ENCODE measurements at regions not wholly inside any gene's neighbourhood (a gene's known extent, or its start where the extent isn't known, plus 50 kb on each side); places are given as distances from the start of the nearest gene placed in this dataset.

DNA sequence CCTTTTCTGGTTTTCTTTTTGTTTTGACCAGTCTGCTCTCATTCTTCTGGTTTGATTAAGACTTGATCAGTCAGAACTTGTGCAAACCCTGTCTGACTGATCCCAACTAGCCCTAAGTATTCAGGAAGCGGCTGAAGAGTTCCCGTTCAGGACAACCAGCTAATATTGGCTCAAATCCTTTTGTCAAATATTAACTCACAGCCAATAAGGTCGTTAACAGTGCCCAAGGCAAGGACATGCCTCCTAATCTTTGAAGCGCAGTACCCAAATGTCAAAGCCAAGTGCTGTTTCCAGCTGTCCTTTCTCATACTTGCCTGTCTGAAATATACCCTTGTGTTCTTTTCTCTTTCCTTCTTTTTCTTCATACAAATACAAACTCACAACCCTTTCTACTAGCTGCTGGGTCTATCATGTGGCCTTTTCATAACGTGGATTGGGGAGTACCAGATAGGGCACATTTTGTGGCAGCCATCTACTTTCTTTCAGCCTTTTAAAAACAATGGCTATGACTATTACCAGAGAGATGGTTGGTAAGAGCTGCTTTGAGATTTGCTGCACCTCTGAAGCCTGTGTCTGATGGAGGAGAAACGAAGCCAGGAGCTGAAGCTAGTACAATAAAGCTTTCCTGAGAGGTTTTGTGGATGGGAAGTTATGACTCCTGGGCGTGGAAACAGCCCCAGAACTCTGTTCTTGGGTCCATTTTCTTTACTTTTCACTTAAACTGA is 266.4 kb upstream of the ZNF608 start:
- WGBS, 2 donors, result 51 to 57% methylated on average over 7 of the region's 7 CpGs
- no peak for TF ChIP-seq POLR2A (IDR thresholded peaks at IDR 0.05)
- TF ChIP-seq, protein P1, sequence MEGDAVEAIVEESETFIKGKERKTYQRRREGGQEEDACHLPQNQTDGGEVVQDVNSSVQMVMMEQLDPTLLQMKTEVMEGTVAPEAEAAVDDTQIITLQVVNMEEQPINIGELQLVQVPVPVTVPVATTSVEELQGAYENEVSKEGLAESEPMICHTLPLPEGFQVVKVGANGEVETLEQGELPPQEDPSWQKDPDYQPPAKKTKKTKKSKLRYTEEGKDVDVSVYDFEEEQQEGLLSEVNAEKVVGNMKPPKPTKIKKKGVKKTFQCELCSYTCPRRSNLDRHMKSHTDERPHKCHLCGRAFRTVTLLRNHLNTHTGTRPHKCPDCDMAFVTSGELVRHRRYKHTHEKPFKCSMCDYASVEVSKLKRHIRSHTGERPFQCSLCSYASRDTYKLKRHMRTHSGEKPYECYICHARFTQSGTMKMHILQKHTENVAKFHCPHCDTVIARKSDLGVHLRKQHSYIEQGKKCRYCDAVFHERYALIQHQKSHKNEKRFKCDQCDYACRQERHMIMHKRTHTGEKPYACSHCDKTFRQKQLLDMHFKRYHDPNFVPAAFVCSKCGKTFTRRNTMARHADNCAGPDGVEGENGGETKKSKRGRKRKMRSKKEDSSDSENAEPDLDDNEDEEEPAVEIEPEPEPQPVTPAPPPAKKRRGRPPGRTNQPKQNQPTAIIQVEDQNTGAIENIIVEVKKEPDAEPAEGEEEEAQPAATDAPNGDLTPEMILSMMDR (IDR thresholded peaks at IDR 0.05), result no peak
- no peak for DNase-seq (ENCODE audit: low spot score in 2 of 2)
- no peak overlapping the region for H3K4me3 ChIP-seq (ENCODE audit: low read depth, poor library complexity, severe bottlenecking)
- intact Hi-C loops (cut with DNase I; ENCODE audit: low total_unique reads), result loop anchor here (10.0 kb wide), 1 partner anchor 138 kb away; no protein-coding TSS in a partner anchor

DNA sequence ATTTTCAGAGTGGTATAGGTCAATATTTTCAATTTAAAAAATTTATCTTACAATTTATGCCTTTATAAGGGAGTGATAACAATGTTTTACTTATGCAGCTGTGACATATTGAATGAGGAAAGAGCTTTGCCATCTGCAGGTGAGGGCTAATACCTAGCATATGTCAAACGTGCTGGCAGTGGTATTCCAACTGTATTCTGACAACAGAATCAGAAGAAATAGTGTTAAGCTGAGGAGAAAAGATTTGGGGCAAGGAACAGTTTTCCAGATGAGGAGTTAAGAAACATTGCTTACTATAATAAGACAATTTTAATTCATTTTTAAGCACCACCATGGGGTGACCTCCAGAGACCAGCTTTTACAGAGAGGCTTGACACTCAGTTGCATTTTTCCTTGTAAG is 267.8 kb upstream of the ZNF608 start:
- no peak overlapping the region for H3K4me3 ChIP-seq (ENCODE audit: low read depth, poor library complexity, severe bottlenecking)
- DNase-seq (ENCODE audit: low spot score in 2 of 2), result no peak
- TF ChIP-seq, protein P1 (IDR thresholded peaks at IDR 0.05), result no peak
- TF ChIP-seq POLR2A (IDR thresholded peaks at IDR 0.05), result no peak
- intact Hi-C loops (cut with DNase I; ENCODE audit: low total_unique reads), result loop anchor here (10.0 kb wide), 1 partner anchor 139 kb away; no protein-coding TSS in a partner anchor
- 62 to 77% methylated on average over 1 of the region's 1 CpG for WGBS, 2 donors

DNA sequence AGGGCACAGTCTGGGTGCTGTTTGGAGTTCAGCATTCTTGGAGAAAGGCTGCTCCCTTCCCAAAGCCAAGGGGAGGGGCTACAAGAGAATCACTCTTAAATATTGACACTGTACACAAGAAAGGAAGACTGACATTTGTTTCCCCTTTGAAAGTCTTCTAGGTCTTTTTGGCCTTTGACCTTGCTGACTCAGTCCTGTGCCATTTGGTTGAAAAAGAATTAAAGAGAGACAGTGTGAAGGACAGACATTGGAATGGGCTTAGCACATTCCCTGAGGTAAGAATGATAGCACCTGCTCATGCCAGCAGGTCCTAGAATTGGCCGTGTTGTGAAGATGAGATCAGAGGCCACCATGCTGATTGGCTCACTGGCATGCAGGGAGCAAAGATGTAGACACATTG is 271.4 kb upstream of the ZNF608 start:
- 93 to 95% methylated on average over 1 of the region's 1 CpG for WGBS, 2 donors
- no peak for TF ChIP-seq POLR2A (IDR thresholded peaks at IDR 0.05)
- TF ChIP-seq, protein P1 (IDR thresholded peaks at IDR 0.05), result no peak
- DNase-seq (ENCODE audit: low spot score in 2 of 2), result no peak
- intact Hi-C loops (cut with DNase I; ENCODE audit: low total_unique reads), result loop anchor here (10.0 kb wide), 1 partner anchor 143 kb away; no protein-coding TSS in a partner anchor
- H3K4me3 ChIP-seq (ENCODE audit: low read depth, poor library complexity, severe bottlenecking), result no peak overlapping the region

DNA sequence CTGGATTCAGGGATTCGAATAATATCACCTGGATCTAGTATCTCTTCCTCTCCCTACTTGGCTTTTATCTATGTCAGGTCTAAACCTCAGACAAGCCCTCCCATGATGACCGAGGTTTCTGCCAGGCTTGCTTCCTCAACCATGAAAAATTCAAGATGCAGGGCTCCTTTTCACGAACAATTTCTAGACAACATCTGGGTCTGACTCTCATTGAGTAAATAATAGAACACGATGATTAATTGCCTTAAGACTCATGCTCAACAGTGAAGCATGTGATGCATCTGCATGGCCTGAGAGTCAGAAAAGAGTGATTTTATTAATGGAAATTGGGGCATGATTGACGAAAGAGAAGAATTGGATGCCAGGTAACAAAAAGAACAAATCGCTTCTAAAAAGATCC is 277.2 kb upstream of the ZNF608 start:
- WGBS, 2 donors, result 67 to 76% methylated on average over 6 of the region's 6 CpGs
- intact Hi-C loops (cut with DNase I; ENCODE audit: low total_unique reads), result no loop called here
- no peak for TF ChIP-seq POLR2A (IDR thresholded peaks at IDR 0.05)
- TF ChIP-seq, protein P1 (IDR thresholded peaks at IDR 0.05), result no peak
- H3K4me3 ChIP-seq (ENCODE audit: low read depth, poor library complexity, severe bottlenecking), result no peak overlapping the region
- DNase-seq (ENCODE audit: low spot score in 2 of 2), result no peak

DNA sequence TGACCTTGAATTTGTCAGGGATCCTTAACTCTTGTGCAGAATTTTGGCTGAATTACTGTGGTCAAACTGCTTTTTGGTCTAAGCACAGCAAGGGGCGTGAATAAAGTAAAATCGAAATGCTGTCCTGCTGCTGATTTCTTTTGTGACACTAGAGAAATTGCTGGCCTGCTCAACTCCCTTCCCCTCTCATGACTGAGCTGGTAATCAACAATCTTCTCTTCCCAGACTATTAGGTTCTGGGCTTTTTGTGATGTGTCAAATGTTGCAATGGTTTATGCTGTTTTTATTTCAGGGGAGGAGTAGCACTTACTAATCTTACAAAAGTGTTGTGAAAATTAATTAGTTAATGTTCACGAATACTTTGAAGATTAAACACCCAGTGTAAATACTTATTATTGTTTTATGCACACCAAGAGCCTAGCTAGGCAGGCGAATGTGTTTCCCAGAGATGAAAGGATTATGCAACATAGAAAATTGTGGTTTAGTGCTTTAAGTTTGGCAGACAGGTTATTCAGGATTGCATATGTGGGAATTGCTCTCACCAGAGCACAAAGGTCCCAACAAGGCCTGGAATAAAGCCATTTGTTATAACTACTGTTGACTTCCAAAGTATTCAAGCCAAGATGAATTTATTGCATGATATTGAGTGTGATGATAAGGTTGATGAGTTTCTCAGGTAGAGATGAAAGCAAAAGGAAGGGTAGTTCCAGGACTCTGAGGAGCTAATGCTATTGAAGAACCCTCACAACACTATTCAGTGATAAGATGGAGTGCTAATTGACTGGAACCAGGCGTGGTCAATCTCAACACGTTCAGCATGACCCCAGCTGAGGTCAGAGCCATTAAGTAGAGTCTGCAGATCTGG is 280.7 kb upstream of the ZNF608 start:
- WGBS, 2 donors, result 61 to 72% methylated on average over 6 of the region's 6 CpGs
- TF ChIP-seq, protein P1 (IDR thresholded peaks at IDR 0.05), result no peak
- TF ChIP-seq POLR2A (IDR thresholded peaks at IDR 0.05), result no peak
- DNase-seq (ENCODE audit: low spot score in 2 of 2), result no peak
- no peak overlapping the region for H3K4me3 ChIP-seq (ENCODE audit: low read depth, poor library complexity, severe bottlenecking)
- intact Hi-C loops (cut with DNase I; ENCODE audit: low total_unique reads), result no loop called here

All from lower leg skin (tissue), 4 donors.